IPS-NIHi7 (cell line): ENCODE measurements at regions not wholly inside any gene's neighbourhood (a gene's known extent, or its start where the extent isn't known, plus 50 kb on each side); places are given as distances from the start of the nearest gene placed in this dataset.

Experiments used
- DNase-seq: peaks from one replicate; pipeline ENCODE4 v3.0.0; 2012; ENCODE audit warnings: mixed read lengths; ENCODE audit errors: extremely low spot score

DNA sequence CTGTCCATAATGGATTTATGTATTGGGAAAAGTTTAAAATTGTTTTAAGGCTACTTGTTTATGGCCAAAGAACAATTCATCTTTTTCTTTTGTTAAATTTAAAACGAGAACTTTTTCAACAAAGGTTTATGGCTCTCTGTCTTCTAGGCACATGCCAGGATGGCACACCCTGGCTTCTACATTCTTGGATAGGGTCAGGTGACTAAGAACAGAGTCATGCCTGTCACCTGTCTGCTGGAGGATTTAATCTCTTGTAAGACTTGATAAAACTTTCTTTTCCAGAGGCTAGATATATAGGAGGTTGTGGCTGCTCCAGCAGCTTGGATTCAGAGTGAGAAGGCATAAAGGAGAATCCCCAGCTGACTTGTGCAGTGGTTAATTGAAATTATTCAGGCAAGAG is 915.4 kb downstream of the GATA3 start:
- DNase-seq: no peak

DNA sequence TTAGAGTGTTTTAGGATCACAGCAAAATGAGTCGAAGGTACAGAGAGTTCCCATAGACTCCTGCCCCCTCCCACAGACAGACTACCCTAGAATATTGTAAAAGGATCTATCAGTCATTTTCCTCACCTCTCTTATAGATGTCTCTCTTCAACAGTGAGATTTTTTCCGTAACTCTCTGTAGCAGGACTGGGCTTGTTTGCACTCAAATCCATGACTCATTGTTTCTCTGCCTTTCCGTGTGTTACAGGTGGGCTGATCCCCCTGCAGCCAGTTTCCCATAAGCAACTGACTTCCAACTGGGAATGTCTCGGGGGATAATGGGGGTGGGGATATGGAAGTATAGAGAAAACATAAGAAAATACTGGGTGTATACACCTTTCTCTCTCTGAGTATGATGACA is 921.0 kb downstream of the GATA3 start:
- DNase-seq: peak; percentile 23

DNA sequence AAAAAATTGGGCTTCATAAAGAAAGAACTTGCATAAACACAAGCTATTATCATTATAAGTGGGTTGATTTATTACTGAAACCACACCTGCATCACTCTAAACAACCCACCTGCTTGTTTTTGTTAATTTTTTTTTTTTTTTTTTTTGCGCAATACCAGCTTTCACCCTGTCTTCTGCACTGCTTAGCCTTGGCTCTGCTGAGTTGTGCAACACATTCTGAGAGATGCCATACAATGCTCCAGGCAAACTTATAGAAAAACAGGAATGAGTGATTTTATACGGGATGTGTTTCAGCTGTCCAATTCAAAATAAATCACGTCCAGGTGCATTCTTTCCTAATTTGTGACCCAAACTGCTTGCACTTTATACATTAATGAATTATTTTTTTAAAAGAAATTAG is 923.6 kb downstream of the GATA3 start:
- no peak for DNase-seq

DNA sequence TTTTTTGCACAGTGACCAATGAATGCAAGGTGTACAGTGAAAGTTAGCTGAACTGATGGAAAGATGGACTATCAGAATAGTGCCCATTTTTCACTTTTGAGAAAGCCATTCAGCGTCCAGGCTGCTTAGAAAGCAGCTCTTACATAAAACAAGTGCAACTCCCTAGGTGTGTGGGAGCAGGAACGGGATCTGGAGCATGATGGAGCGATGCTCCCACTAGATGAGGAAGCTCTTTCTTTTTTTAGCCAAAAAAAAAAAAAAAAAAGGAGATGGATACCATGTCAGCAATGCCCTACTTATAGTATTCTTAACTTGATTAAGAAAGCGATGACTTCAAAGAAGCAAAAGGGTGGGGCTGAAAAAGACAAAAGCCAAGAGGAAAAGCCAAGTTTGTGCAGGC is 925.5 kb downstream of the GATA3 start:
- no peak for DNase-seq

DNA sequence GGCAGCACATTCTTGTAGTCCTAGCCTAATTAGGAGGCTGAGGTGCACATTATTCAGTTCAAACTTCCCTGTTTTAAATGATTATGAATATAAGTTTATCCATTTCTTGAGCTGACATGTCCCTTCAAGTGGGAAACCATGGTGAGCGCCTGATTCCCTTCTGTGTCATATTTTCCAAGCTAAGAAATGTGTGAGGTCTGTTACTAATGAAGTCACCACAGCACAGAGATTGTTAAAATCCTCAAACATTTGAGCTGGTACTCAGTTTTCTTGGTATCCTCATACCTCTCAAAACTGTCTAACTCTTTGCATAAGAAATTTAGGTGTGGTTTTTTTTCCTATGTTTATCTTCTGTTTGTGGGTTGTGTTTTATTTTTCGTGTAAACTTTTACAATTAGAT is 926.8 kb downstream of the GATA3 start:
- no peak for DNase-seq

DNA sequence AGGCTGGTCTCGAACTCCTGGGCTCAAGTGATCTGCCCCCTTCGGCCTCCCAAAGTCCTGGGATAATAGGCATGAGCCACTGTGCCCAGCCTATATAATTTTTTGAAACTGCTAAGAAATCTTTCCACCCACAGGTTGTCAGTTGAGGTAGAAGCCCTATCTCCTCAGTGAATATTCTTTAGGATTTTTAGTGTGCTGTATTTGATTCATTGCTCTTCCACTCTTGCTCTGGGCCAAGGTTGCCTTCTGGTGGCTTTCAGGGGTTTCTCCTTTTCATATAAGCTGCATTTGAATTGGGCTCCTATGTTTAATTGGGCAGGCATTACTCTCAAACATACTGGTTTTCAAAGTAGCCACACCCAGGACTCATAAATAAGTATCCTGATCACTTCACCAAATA is 931.2 kb downstream of the GATA3 start:
- DNase-seq: no peak

DNA sequence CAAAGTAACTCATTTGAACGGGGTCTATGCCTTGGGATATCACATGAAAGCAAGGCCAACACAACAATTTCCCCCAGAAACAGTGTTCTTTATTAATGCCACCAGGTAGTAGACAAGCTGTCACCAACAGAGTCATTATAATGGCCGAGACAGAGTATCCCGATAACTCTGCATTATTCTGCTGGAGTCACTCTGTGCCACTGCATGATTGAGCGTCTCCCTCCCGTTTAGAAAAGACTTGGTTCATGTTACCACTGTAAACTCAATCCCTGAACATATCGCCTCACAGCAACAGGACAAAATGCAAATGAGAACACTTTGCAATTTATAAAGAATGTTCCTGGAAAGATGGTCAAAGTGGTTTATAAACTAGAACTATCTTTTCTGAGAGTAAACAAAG is 932.5 kb downstream of the GATA3 start:
- DNase-seq: no peak

DNA sequence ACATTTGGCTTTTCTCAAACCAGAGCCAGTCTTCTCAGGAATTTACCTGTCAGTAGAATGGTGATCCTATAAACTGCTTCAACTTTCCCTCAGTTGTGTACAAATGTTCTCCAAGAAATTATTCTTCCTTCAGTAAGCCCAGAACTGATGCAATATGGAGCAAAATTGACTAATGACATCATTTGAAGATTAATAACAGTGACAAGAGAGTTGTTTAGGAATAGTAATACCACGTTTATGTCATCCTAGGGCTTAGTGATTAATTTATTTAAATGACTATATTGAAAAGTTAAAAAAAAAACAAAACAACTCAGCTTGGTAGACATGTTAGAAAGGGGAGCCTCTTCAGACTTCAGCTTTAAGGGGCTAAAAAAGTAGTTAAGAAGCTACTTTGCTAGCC is 933.2 kb downstream of the GATA3 start:
- DNase-seq: no peak

DNA sequence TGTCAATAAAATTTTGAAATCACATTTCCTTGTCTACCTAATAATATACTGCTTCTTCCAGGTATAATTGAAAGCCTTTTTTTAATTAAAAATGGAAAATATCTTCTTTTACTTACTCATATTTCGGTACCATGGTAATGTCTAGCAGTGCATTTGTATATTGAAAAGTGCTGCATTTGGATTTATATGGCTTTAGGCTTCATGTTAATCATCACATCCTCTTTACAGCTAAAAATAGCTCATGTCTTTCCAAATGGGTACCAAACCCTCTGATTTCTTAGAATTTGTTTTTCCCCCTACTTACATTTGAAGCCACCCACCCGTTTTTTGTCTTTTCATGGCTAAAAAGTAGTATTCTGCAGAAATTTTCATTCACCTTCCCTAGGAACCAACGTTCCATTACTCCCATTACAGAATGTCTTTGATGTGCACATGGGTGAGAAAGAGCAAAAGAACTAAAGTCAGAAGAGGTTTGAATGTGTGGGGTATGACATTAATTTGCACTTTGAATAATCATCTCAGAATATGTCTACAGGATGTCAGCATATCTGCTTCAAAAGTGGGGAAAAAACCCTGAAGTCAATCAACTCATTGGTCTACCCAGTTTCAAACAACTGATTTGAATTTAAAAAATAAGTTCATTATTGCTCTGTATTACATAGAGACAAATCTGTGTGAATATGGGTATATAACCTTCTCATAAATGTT is 935.9 kb downstream of the GATA3 start:
- DNase-seq: no peak

DNA sequence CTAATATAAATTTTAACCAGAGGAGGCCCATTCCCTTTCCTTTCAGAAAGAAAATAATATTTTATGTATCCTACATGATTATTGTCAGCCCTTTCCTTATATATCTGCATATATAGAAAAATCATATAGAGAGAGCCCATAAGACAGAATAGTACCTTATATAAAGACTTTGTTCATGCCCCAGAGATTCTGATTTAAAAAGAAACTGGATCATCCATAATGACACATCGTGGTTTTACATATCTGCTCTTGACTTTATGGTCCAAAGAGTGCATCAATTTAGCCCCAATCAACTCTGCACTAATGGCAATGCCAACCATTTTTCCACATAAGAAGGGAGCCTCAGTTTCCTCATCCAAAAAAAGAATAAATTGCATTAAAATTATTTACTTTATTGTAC is 937.5 kb downstream of the GATA3 start:
- DNase-seq: no peak

DNA sequence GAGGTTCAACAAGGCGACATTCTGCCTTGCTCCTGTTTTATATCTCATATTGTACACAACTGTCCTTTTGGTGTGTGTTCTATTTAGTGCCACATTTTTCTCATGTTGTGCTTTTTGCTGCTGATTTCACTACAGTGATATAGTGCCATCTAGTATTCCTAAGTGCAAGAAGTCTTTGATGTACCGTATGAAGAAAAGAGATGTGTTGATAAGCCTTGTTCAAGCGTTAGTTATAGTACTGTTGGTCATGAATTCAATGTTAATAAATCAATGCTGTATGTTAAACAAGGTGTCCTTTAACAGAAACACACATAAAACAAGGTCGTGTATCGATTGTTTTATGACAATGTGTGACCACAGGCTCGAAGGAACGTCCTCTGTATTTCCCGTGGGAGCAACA is 939.4 kb downstream of the GATA3 start:
- DNase-seq: no peak

DNA sequence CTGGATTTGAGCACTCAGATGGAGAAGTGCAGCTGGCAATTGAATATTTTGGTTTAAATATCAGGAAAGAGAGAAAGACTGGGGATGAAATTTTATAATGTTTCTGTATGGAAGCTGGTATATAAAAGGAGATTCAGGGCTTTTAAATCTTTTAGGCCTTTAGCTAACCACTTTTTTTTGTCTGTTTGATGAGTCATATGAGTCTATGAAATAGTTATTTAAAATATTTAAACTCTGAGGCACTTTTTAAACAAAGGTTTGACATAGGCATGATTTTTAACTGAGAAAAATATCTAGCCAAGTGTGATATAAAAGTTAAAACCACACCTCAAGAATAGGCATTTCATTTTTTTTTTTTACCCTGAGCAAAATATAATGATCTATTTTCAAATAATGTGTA is 944.3 kb downstream of the GATA3 start:
- DNase-seq: no peak

DNA sequence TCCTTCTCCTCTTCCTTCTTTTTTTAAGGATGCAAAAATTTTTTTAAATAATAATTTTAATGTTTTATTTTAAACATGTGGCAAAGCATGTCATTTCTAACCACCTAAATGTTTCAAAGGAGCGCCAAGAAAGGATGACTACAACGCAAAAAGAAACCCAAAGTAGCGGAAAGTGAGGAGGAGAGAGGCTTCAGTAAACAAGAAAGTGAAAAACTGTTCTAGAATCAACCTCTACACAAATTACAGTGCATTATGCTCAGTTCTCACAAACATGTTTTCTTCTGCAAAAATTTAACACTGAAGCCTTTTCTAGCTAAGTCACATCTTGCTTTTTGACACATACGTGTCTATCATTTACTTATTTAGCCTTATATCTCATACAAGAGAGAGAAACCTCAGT is 948.6 kb downstream of the GATA3 start:
- no peak for DNase-seq

DNA sequence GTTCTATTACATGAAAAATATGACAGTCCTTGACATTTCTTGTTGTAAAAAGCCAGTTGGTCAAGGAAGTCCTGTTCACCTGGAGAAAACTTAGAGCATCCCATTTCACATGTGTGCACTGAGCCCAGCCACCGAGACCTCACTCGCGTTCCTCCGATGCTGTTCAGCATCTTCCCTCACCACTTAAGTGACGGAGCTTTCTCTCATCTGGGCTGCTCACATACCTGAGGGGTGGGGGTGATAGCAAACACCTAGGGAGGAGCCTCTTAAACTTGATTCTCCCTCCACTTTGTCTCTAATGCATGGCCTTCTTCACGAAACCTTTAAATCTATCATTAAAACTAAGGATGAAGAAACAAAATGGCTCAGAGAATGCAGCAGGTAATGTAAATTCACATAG is 950.2 kb downstream of the GATA3 start:
- no peak for DNase-seq

DNA sequence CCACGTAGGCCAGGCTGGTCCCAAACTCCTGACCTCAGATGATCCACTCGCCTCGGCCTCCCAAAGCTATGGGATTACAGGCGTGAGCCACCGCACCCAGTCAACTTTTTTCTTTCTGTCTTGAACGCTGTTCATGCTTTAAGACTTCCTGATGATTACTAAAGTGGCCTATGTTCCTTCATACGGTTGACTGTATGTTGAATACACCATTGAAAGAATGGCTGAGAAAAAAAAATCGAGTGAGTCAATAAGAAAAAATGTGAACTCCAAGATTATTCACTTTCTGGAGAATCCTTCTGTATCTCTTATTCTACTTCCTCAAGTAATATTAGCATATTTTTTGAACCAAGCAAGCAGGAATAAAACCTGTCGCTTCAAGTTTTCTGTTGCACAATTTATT is 955.0 kb downstream of the GATA3 start:
- no peak for DNase-seq

DNA sequence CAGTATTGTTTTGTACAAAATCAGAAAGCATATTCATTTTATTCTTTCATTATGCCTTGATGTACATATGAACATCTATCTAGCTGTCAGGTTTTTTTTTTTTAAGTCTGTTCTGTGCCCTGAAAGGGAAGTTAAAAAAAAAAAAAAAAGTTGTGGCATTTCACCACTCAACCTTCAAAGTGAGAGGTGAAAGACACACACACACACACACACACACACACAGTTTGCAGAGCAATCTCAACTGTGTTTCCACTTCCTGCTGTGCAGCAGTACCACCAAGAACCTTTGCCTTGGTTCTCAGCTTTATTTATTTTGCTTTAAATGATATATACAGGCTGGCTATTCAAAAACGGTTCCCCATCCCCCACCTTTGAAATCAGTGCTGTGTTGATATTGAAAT is 955.6 kb downstream of the GATA3 start:
- DNase-seq: no peak

DNA sequence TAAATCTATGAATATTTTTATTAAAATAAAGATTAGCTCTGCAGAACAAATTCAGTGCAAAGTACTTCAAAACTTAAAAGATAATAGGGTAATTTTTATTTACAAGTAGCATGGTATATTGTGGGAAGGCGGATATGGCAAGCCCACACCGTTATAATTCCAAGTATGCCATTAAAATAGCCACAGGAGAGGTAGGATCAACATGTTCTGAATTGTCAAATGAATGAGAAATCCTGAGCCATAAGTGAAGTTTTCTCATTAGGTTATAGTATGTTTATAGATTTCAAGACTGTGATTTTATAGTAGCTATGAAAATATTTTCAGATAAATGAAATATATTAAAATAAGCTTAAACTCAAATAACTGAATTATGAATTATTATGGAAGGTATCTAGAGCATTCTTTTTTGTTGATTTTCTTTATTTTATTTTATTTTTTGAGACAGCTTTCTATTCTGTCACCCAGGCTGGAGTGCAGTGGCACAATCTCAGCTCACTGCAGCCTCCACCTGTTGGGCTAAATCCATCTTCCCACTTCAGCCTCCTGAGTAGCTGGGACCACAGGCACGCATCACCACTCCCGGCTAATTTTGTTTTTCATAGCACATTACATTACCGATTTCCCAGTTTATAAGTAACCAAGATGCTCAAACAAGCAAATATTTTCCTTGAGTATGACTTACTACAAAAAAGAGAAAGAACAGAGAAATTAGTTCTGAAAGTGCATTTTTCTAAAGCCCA is 956.6 kb downstream of the GATA3 start:
- DNase-seq: no peak

DNA sequence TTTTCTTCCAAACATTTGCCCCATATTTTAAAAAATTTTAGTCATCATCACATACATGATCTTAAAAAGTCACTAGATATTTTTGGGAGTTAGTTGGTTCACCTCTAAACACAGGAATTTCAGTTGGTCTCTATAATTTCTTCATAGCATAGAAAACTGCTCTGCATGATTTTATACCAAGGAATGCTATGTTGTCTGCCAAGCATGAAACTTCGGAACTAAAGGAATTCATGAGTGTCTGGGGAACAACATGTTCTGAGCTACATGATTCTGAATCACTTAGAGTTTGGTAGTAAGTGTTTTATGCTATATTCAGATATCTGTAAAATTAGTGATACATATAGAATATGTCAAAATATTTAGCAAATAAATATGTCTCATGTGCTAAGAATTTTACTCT is 957.8 kb downstream of the GATA3 start:
- DNase-seq: no peak

DNA sequence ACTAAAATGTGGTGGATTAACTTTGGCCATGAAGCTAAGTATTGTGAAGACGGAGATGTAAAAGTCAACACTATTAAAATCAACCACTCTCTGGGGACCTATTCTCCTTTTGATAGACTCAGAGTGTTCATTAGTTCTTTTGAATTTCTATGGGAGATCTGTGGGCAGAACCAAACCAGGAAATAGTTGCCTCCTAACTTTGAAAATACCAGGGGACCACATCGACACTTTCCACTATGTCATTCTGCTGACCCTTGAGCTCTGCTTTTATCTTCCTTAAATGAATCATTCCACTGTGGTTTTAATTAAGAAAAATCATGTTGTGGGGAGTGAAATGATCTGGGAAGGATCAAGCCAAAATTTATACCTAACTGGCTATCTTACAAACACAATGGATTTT is 960.5 kb downstream of the GATA3 start:
- DNase-seq: no peak

DNA sequence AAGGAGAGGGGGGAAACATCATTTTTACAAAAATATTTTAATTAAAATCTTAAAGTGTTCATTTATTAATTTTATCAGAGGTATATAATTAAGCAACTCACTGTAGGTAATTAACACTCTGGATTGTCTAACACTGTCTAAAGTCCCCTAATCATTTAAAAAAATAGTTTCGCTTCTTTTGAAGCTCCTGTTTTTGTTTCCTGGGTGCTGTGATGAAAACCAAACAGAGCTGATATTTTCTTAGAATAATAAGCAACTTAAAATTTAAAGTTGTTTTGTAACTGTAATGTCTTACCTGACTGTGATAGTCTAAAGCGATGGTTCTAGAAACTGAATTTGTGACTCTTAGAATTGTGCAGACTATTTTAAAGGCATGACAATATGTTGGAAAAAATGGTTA is 961.0 kb downstream of the GATA3 start:
- no peak for DNase-seq

DNA sequence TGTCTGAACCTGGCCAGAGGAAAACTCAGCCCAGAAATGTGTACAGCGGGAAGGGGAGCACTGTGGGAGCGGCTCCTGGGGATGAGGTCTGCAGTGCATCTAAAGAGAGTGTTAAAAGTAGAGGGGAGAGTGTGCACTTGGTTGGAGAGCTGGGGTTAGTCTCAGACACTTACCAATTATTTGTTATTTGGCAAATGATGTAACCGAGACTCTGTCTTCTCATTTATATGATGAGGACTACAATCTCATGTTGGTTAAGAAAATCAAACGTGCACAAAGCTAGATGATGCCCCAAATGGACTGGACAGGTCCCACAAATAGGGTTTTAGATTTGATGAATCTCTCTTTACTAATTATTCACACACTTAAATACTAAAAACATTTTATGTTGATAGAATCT is 962.4 kb downstream of the GATA3 start:
- no peak for DNase-seq

DNA sequence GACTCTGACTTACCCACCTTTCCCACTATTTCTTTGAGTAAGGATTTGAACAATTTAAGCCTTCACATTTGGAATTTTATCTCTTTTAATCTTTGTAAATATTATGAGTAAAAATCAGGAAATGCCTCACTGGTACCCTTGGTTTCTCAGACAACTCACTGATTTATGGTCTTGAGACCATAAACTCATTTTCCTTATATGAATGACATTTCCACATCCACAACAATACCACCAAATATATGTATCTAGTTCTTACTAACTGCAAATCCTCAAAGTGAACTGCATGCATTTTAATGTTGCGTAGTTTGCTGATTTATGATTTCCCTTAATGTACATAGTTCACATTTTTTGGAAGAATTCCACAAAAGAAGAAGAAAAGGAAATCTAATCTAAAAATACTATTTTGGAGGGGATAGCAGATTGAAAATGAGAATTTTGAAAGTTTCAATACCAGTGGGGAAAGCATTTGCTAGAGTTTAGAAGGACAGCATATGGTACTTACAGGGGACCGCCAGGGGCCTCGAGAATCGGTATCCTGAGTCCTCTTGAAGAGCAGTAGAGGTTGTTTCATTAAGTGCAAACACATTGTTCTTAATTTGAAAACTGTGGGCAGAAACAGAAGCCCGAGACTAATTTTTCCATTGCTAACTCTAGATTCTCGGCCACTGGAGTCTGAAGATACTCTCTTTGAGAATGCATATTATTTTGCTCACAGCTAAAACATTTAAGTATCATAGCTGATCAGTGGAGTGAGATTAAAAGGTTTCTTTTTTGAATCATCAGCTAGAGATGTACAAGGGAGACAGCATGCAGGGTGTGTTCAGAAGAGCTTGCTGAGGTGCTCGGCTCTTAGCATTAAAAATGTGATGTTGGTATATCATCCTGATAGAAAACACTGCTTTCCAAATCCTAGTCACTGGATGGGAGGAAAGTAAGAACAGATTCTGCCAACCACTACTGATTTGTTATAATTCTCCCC is 964.0 kb downstream of the GATA3 start:
- no peak for DNase-seq

DNA sequence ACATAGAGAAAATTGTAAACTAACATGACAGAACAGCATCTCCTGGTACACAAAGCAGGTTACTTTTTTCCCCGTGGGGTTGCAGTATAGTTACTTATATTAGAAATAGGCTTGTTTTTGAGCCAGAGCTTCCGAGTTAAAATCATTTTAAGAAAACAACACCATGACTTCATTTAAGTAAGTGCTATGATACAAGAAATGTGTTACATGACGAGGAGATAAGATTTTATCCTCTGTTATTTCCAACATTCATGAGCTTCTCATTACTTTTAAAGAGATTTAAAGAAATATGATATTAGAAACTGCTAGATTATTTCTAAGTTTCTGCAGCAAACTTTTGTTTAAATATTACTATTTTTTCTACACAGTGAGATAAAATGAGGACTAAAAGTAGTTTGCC is 968.7 kb downstream of the GATA3 start:
- DNase-seq: no peak
